HUES6 (cell line): ENCODE measurements at regions not wholly inside any gene's neighbourhood (a gene's known extent, or its start where the extent isn't known, plus 50 kb on each side); places are given as distances from the start of the nearest gene placed in this dataset.

ENCODE experiments used
- H3K27ac ChIP-seq: 2 replicates; pipeline ENCODE4 v1.7.0; 2013; ENCODE audit warnings: low read depth, mild to moderate bottlenecking, low read length, inconsistent platforms
- H3K27me3 ChIP-seq: 2 replicates; pipeline ENCODE4 v1.6.1; 2013; ENCODE audit warnings: low read length; ENCODE audit not compliant: control insufficient read depth, insufficient read depth
- H3K36me3 ChIP-seq: 2 replicates; pipeline ENCODE4 v1.6.1; 2013; ENCODE audit warnings: low read length; ENCODE audit not compliant: control insufficient read depth, insufficient read depth
- H3K4me1 ChIP-seq: 2 replicates; pipeline ENCODE4 v1.6.1; 2013; ENCODE audit warnings: low read length; ENCODE audit not compliant: control insufficient read depth, insufficient read depth
- H3K4me3 ChIP-seq: 2 replicates; pipeline ENCODE4 v1.5.1; 2013; ENCODE audit warnings: low read depth, low read length
- H3K9ac ChIP-seq: one replicate; pipeline ENCODE4 v1.6.1; 2013; ENCODE audit warnings: mild to moderate bottlenecking, low read length
- H3K9me3 ChIP-seq: 2 replicates; pipeline ENCODE4 v1.6.1; 2013; ENCODE audit warnings: low read depth, low read length; ENCODE audit not compliant: control insufficient read depth, insufficient read depth

DNA sequence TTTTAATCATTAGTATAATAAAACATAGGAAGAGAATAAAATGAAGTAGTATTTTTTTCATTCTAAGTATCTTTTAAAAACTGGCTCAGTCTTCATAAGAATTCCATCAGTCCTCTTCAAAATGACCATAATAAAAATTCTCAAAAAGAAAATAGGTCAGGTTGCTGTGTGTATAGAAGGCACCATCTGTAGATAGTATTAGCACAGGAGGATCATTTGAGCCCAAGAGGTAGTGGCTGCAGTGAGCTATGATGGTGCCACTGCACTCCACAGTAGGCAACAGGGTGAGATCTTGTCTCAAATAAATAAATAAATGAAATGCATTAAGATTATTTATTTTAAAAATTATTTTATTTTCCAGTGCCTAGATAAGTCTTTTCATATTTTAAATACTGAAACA, 475.8 kb downstream of the ZNF804A start:
- no peaks in the 10 kb centered on the region for H3K4me1 ChIP-seq

DNA sequence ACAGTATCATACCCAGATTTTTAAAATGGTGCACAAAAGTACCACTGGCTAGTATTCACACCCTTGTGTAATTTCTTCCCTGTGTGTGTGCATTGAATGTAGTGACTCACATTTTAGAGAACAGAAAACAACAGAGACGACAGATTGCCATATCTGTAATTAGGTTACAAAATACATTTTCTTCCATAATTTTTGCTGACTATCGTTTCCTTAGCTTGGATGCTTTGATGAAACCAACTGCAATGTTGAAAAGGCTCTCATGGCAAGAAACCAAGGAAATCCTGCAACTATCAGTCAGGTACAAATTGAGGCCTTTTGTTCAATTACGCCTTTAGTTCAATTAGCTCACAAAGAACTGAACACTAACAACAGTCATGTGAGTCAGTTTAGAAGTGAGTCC, 484.4 kb downstream of the ZNF804A start:
- Histone ChIP-seq H3K27ac (no peak overlapping the region), H3K9me3 (no peaks in the 10 kb centered on the region), H3K27me3 (no peaks in the 10 kb centered on the region), H3K4me3 (no peak overlapping the region), H3K36me3 (no peaks in the 10 kb centered on the region), H3K4me1 (no peaks in the 10 kb centered on the region), H3K9ac (no peak overlapping the region)

More for the DNA sequence above, 475.8 kb downstream of the ZNF804A start:
- H3K4me3 ChIP-seq: no peak overlapping the region
- no peaks in the 10 kb centered on the region for H3K36me3 ChIP-seq
- H3K27ac ChIP-seq: no peak overlapping the region
- H3K27me3 ChIP-seq: no peaks in the 10 kb centered on the region
- H3K9me3 ChIP-seq: no peaks in the 10 kb centered on the region
- no peak overlapping the region for H3K9ac ChIP-seq

DNA sequence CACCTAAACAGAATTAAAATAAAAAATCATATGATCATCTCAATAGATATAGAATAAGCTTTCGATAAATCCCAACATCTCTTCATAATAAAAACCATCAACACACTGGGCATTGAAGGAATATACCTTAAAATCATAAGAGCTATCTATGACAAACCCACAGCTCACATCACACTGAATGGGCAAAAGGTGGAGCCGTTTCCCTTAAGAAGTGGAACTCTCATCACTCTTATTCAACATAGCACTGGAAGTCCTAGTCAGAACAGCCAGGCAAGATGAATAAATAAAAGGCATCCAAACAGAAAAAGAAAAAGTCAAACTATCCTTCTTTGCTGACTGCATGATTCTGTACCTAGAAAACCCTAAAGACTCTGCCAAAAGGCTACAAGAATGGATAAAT, 510.3 kb downstream of the ZNF804A start:
- H3K4me1 ChIP-seq: no peaks in the 10 kb centered on the region
- H3K27me3 ChIP-seq: no peaks in the 10 kb centered on the region
- no peak overlapping the region for H3K4me3 ChIP-seq
- no peak overlapping the region for H3K9ac ChIP-seq
- no peaks in the 10 kb centered on the region; the same call in 1 of the 2 replicates for H3K9me3 ChIP-seq
- no peak overlapping the region for H3K27ac ChIP-seq
- no peaks in the 10 kb centered on the region for H3K36me3 ChIP-seq

DNA sequence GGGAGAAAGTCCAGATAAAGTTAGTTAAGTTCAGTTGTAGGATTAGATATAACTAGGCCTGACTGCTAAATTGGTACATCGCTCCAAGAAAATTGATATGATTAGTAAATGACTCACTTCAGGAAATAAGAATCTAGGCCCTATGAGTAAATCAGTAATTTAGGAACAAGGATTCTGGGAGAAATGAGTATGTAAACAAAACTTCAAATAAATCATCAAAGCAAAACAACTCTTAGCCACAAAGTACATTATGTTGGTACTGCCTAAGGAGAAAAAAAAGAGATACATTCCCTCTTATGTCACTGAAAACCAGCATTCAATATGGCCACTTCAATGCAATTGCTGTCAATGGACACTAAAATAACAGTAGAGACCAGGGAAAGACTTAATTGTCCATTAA, 529.1 kb downstream of the ZNF804A start:
- H3K36me3 ChIP-seq: no peaks in the 10 kb centered on the region
- no peaks in the 10 kb centered on the region for H3K4me1 ChIP-seq
- no peak overlapping the region for H3K27ac ChIP-seq
- no peaks in the 10 kb centered on the region for H3K27me3 ChIP-seq
- no peak overlapping the region for H3K9ac ChIP-seq
- no peaks in the 10 kb centered on the region; the same call in 1 of the 2 replicates for H3K9me3 ChIP-seq
- H3K4me3 ChIP-seq: no peak overlapping the region

DNA sequence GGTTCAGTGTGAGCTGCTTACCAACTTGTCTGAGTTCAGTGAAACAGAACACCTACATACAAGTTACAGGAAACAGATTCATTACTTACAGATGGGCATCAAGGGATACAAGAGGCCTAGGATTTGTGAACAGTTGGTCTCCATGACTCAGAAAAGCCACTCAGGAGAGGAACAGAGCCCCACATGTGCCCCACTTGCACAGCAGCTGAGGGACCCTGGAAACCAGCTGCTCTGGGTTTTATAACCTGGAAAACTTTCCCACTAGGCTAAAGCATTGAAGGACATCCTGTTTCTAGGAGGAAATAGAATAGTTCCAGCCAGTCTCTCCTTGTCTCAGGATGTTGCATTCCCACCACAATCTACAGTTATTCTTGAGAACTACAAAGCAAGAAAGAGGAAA, 530.0 kb downstream of the ZNF804A start:
- Histone ChIP-seq H3K9me3 (no peaks in the 10 kb centered on the region; the same call in 1 of the 2 replicates), H3K36me3 (no peaks in the 10 kb centered on the region), H3K9ac (no peak overlapping the region), H3K4me3 (no peak overlapping the region), H3K27ac (no peak overlapping the region), H3K4me1 (no peaks in the 10 kb centered on the region), H3K27me3 (no peaks in the 10 kb centered on the region)

DNA sequence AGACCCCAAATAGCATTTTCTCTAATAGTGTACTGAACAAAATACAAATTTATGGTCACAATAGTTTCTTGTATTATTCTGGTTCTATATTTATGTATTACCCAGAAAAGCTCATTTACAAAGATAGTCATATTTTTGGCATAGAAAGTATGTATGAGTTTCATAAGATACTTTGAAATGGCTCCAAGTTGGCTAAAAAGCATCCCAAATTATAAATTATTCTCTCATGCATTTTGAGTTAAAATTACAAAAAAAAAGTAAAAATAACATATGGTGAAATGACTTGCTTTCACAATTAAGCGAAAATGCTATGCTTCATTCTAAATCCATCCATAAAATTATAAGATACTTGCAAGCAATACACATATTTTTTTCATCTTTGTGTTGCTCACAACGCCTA, 530.7 kb downstream of the ZNF804A start:
- H3K27me3 ChIP-seq: no peaks in the 10 kb centered on the region
- H3K4me1 ChIP-seq: no peaks in the 10 kb centered on the region
- no peaks in the 10 kb centered on the region for H3K36me3 ChIP-seq
- no peak overlapping the region for H3K9ac ChIP-seq
- no peaks in the 10 kb centered on the region; the same call in 1 of the 2 replicates for H3K9me3 ChIP-seq
- no peak overlapping the region for H3K4me3 ChIP-seq
- H3K27ac ChIP-seq: no peak overlapping the region

DNA sequence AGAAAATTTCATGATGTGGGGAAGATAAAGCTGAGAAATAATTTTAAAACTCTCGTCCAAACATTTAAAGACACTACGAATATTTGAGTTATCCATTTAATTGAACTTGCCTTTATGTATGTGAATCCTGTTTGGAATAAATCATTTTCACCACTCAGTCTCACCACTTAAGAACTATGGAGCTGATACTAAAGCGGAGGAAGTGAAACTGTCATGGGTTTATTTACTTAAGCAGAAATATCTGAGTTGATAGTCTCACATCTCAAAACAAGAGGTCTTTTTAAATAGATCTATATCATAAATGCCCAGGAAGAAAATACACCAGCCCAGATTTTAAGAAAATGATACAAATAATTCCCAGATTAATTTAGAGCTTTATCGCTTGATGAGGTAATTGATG, 532.4 kb downstream of the ZNF804A start:
- Histone ChIP-seq H3K9ac (no peak overlapping the region), H3K27me3 (no peaks in the 10 kb centered on the region), H3K4me3 (no peak overlapping the region), H3K36me3 (no peaks in the 10 kb centered on the region), H3K27ac (no peak overlapping the region), H3K9me3 (no peaks in the 10 kb centered on the region), H3K4me1 (no peaks in the 10 kb centered on the region)

DNA sequence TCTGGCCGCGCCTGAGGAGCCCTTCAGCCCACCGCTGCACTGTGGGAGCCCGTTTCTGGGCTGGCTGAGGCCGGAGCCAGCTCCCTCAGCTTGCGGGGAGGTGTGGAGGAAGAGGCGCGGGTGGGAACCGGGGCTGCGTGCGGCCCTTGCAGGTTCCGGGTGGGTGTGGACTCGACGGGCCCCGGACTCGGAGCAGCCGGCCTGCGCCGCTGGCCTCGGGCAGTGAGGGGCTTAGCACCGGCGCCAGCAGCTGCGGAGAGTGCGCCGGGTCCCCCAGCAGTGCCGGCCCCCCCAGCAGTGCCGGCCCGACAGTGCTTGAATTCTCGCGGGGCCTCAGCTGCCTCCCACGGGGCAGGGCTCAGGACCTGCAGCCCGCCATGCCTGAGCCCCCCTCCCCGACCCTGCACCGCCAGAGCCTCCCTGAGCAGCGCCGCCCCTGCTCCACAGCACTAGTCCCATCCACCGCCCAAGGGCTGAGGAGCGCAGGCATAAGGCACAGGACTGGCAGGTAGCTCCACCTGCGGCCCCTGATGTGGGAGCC, 534.2 kb downstream of the ZNF804A start:
- H3K4me3 ChIP-seq: no peak overlapping the region
- H3K36me3 ChIP-seq: no peaks in the 10 kb centered on the region
- H3K27ac ChIP-seq: no peak overlapping the region
- H3K9me3 ChIP-seq: no peaks in the 10 kb centered on the region
- no peaks in the 10 kb centered on the region for H3K4me1 ChIP-seq
- H3K27me3 ChIP-seq: no peaks in the 10 kb centered on the region
- H3K9ac ChIP-seq: no peak overlapping the region

DNA sequence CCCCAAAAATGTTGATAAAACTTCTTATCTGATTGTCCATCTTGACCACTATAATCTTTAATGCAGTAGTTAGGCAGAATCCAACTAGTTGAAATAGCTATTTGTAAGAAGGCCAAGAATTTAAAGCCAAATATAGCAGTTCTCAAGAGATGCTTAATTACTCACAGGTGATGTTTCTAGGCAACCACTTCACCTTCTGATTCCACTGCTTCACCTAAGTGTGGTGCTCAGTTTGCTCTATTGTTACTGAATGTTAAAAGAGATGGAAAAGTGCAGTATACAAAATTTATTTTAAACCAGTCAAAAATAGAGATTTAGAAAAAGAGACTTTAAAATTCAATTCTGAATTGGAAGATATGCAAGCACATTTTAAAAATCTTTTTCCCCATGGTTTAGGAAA, 539.4 kb downstream of the ZNF804A start:
- Histone ChIP-seq H3K4me3 (no peak overlapping the region), H3K9ac (no peak overlapping the region), H3K36me3 (no peaks in the 10 kb centered on the region), H3K27me3 (no peaks in the 10 kb centered on the region), H3K9me3 (0 out of 2 replicates have a peak, but pooled peaks cover 6% of the 10 kb centered on the region), H3K4me1 (no peaks in the 10 kb centered on the region), H3K27ac (no peak overlapping the region)

DNA sequence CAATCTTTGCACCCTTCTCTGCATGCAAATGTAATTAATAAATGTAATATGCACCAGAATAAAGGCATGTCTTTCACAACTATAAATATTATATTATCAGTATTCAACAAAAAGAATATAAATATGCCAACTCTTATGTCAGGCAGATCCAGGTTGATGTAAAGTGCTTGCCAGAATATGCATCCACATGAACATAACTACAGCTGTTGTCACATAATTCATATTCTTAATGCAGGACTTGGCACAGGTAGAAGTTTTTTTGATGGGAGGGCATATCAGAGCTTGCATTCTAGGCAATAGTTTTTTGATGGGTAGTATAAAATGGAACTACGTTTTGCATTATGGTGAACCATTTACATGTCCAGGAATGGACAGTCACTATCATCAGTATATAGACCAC, 544.3 kb downstream of the ZNF804A start:
- H3K27ac ChIP-seq: no peak overlapping the region
- no peaks in the 10 kb centered on the region for H3K27me3 ChIP-seq
- H3K4me3 ChIP-seq: no peak overlapping the region
- H3K9ac ChIP-seq: no peak overlapping the region
- 0 out of 2 replicates have a peak, but pooled peaks cover 6% of the 10 kb centered on the region for H3K9me3 ChIP-seq
- H3K4me1 ChIP-seq: no peaks in the 10 kb centered on the region
- no peaks in the 10 kb centered on the region for H3K36me3 ChIP-seq

DNA sequence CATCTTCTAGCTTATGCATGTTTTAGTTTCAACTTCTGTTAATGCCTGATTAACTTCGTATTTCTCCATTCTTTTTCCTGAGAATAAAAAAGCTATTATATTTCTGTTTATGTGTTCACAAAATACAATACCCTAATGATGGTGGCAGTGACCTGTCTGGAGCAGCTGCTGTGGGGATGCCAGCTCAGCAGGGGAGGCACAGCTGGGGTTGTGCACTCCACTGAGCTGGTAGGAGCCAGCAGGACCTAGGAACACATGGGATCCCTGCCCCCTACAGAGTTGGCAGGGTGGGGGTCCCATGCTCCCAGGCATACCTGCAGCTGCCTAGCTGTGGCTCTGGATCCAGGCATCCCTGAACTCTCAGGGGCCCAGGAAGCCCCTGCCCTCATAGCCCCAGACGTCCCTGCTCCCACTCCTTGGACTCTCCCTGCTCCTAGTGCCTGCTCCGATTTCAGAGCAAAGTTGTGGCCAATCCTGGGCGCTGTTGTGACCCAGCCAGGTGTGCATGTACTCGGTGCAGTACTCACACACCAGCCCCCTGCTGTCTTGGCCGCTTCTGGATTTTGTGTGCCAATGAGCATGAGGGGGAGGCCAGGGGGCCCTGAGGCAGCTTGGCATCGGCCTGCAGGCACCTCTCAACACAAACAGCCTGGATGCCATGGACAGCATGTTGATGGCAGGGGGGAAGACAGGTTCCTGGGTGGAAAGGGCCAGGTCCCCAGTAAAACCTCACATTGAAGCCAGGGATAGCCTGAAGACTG, 546.0 kb downstream of the ZNF804A start:
- Histone ChIP-seq H3K4me1 (no peaks in the 10 kb centered on the region), H3K4me3 (no peak overlapping the region), H3K27me3 (no peaks in the 10 kb centered on the region), H3K36me3 (no peaks in the 10 kb centered on the region), H3K9me3 (0 out of 2 replicates have a peak, but pooled peaks cover 6% of the 10 kb centered on the region), H3K27ac (no peak overlapping the region), H3K9ac (no peak overlapping the region)
